GM19328 (cell line): ENCODE measurements at regions not wholly inside any gene's neighbourhood (a gene's known extent, or its start where the extent isn't known, plus 50 kb on each side); places are given as distances from the start of the nearest gene placed in this dataset.

ENCODE experiments used
- ATAC-seq: cut with Tn5 transposase; IDR thresholded peaks from one replicate; pipeline ENCODE4 v1.9.1; 2021; ENCODE audit warnings: mild to moderate bottlenecking, moderate library complexity; ENCODE audit not compliant: unreplicated experiment

DNA sequence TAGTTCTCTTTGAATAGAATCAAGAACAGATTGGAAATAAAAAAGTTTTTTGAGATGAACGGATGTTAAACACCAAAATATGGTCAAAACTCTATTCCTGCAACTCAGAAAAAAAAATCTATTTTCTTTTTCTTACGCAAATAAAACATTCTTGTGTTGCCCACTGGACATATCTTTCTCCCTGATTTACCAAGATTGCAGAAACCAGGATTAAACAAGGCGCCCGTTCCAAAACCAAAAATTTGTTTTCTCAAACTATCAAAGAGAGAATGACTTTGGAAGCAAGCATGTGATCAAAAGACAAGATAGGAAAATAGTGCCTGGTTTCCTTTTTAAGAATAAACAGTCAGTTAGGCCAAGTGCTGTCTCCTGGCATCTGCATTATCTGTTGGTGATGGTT lies 273.1 kb downstream of the CLIC5 start:
- no peak for ATAC-seq

DNA sequence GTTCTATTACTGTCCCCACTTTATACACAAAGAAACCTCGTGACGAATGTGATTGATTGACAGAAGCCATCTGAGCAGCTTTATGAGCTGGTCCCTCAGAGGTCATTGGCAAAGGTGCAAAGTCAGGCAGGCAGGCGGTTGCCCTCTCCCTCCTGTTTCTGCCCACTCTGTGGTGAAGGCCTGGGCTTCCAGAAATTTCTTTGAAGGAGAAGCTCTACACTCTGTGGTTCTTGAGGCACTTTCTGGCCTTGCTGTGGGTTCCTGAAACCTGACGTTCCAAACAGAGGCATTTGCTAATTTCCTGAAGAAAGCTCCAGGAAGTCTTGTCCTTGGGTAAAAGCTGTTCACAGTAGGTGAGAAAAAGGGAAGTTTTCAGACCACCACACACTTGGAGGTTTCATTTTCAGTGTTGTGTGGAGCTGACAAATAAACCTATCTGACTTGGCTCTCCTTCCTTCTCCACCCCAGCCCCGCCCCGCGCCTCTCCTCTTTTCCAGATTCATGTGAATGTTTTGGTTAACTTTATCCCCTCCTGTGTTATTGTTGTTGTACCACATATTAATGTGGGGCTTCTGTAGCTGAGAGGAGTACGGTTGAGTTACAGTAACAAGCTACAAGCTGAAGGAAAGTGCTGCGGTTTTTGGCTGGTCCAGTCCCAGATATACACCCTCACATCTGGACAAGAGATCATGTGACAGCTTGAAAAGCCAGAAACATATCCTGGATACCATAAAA lies 274.1 kb downstream of the CLIC5 start:
- no peak for ATAC-seq

DNA sequence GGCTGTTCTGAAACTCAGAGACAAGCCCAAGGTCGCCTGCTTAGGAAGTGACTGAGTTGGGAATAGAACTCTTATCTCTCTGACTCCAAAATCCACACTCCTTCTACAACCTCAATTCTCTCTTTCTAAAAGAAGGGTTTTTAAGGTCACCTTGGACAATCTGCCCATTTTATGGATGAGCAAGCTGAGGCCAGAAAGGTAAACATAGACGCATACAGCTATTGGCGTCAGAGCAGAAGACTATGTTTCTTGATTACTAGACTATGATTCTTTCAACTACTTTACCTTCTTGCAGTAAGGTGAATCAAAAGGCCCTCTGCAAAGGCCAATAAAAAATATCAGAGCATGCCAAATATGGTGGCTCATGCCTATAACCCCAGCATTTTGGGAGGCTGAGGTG lies 276.6 kb downstream of the CLIC5 start:
- ATAC-seq: no peak

DNA sequence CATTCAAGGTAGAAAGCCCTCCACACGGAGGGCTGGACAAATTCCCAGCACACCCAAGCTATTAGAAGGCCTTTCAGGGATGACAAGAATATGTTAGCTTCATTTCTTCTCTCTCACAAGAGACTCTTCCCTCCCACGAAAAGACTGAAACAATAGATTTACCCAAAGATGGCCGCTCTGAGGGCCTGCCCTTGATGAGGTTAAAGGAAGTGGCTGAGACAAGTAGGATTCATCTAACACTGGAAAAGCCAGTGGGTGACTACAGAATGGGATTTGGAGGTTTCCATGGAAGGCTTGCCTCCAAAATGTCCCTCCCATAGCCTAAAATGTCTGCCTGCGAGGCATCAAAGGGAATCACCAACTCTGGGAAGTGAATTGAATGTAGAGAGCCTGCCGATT lies 277.6 kb downstream of the CLIC5 start:
- ATAC-seq: no peak

DNA sequence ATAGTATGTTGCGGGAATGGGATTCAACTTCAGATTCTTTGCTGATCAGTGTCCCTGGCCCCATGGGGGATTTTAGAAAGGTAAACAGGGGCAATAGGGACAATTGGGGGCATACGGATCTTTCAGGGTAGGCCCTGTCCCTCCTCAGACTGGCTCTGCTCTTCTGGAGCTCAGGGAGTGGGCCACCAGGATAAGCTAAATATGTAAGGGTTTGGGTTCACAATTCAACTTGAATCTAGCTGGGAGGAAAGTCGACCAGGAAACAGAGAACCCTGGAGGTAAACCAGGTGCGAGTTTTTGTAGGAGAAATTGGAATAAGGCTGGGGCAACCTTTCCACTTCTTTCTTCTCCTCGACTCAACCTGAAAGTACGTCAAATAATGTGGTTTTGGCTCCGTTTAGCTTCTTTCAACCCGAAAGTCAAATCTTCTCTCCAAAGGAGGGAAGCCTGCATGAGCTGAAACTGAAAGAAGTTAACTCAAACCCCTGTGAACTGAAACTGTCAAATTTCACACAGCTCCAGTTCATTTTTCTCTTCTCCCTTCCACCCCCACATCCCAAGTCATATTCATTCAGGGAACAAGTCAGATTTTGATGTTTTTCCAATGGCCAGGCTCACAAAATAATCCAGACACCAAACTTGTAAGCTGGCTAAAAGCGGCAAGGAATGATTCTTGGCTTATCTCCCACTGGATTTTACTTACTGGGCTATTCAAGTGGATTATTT lies 278.2 kb downstream of the CLIC5 start:
- ATAC-seq: peak; percentile 70

DNA sequence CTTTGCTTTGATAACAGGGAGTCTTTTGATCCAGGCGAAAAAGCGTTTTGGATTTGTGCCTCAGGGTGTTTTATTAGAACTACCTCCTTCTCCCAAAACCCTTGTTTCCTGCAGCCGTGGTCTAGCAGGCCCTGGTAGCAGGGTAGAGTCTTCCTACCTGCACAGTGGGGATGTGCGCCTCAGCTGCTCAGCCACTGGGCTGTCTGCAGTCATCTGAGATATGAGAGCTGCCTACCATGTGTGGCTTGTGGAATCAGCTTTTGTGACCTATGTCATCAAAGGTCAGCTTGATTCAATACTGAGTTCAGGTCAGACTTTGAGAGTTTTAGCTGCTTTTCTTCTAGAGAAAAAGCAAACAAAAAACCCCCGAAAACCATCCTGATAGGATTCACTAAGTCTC lies 279.5 kb downstream of the CLIC5 start:
- ATAC-seq: no peak

DNA sequence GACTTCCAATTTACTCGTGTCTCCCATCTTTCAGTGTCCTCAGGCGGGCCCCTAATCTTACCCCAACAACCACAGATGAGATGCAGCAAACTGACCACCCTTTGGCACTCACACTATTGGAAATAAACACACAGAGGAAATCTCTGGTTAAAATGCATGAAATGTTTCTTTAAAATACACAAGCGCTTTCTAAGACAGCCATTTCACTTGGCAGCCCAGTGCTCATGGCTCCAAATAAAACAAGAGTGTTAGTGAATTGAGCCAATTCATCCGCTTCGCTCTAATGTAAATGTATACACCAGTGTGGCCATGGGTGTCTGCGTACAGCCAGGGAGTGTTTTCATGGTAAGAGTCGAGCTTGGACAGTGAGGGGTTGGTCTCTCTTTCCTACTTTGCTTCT lies 282.9 kb downstream of the CLIC5 start:
- ATAC-seq: no peak

DNA sequence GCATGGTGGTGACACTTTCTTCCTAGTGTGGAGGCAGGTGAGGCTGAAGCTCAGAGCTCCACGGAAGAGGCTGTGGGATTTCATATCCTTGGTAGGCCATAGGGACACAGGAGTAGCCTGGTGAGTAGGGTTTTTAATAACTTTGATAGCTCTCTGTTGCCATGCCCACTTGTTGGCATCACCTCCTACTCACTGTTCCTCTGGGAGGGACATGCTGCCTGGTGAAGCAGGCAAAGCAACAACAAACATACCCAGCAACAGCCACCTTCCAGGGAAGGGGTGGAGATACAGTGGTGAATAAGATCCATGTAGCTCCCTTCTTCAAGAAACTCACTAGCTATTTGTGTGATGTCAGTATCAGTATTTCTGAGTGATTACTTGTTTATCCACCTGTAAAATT lies 285.4 kb downstream of the CLIC5 start:
- no peak for ATAC-seq

DNA sequence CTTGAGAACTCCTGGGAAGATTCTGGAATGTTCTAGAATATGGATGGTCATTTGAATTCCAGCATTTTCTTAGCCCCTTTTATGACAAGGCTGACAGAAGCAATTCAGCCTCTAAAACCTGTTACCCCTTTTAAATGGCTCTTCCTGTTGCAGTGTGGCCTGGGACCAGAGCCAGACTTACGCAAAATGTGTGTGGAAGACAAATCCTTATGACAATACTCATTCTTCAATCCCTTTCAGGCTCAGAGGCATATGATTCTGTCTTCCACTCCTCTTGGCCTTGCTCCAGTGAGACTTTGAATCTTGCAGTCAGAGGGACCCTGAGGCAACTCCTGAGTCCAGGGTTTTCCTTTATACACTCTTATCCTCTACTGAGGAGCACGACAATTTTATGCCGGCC lies 287.0 kb downstream of the CLIC5 start:
- no peak for ATAC-seq

DNA sequence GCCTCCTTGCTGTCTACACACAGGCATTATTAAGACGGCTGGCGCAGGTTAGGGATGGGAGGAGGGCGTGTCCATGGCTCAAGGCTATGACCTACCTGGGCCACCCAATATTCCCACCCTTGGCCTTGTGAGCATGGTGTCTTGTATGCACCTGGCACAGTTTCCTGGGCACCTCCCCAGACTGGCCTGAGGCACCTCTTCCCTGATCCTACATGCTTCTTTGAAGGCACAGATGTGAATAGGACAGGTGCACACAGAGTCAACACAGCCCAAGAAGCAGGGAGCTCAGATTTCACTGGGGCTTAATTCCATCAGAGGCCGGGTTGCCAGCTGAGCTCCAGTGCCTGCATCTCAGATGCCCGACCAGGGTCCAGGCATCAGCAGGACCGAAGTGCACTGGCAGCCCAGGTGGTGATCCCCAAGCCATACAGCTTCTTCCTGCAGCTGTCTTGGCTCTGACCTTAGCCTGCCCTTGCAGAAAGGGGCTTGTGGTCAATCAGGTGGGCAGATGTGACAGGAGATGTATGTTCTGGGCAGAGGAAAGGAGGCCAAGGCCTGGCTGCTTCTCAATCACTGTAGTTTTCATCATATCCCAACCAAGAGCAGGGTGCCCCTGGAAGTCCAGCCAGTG lies 287.7 kb downstream of the CLIC5 start:
- ATAC-seq: no peak

DNA sequence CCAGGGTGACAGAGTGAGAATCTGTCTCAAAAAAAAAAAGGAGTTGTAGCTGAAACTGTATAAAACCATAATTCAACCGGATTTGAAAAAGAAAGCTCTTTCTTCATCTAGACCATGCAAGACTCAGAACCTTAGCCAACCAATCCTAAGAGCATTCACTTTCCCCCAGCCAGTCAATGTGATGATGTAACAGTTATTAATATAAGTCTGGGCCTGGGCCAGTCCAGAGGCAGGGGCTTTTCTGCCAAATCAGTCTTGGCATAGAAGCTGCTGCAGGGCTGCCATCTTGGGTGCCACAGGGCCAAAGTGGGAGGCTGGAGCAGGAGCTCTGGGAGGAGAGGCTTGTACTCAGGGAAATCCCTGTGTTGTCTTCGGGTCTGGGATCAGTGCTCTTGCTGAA lies 288.4 kb downstream of the CLIC5 start:
- ATAC-seq: no peak

DNA sequence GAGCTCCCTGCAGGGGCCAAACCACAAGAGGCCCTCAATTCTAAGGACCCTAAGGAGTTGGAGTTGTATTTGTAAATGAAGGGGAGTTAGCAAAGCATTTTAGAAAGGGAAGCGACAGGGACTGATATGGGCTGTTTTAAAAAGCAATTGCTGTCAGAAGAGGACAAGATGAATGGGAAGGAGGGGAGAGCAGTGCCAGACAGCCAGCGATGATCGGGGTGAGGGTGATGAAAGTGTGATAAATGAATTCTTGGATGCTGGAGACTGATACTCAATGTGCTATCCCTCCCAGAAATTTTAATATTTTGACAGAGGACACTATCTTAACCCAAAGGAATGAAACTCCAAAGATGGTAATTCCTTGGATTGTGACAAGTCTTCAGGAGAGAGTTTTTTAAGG lies 289.2 kb downstream of the CLIC5 start:
- no peak for ATAC-seq

DNA sequence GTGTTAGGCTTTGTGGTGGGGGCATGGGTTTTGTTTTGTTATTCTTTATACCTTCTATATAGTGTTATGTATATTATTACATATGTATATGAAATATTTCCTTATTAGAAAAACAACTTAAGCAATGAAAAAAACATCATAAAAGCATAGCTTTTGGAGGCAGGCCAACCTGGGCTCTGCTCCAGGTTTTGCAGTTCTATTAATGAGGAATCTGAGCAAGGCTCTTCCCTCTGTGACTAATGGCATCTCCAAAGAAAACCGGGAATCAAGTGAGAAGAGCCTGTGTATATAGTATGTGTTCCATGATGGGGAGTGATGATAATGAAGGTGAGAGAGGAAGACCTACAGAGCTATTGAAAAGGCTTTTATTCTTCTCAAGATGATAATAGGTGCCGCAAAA lies 291.1 kb downstream of the CLIC5 start:
- no peak for ATAC-seq

DNA sequence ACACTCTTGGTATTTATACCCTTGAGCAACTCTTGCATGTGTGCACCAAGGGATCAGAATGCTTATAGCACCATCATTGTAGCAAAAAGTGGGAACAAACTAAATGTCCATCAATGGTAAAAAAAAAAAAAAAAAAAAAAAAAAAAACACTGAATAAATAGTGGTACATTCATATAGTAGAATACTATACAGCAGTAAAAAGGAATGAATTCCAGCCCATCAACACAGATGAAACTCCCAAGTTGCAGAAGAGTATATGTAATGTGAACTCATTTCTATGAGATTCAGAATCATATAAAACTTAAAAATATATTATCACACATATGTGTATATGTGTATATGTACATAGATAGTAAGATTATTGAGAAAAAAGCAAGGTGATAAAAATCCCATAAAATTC lies 291.6 kb downstream of the CLIC5 start:
- no peak for ATAC-seq

DNA sequence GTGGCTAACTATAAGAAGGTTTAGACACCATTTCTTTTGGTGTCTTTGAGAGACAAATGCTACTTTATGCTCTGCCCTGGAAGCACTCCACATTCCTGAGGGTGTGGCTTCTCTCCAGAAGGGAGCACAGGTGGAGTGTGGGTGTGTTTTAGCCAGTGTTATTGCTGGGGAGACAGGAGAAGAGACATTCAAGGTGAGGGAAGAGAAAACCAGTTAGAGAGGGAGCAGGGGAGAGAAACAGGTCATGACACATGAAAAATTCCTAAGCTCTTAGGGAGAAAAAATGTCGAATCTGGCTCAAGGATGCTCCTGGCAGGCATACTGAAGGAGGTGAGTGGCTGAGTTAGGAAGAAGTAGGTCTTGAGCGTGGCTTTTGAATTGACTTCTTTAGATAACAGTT lies 292.8 kb downstream of the CLIC5 start:
- ATAC-seq: no peak

DNA sequence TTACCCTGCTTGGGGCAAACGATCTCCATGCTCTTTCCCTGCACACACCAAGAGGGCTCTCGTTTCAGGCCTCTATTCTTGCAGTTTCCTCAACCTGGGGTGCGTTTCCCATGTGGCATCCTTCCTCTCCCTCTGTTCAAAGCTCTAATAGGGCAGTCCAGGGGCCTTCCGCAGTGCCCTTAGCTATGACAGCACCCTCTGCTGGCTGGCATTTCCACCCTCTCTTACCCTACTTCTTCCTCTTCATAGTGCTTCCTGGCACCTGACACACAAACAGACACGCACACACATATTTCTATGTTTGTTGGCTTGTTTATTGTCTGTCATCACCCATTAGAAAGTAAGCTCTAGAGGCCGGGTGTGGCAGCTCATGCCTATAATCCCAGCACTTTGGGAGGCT lies 294.0 kb downstream of the CLIC5 start:
- ATAC-seq: no peak

DNA sequence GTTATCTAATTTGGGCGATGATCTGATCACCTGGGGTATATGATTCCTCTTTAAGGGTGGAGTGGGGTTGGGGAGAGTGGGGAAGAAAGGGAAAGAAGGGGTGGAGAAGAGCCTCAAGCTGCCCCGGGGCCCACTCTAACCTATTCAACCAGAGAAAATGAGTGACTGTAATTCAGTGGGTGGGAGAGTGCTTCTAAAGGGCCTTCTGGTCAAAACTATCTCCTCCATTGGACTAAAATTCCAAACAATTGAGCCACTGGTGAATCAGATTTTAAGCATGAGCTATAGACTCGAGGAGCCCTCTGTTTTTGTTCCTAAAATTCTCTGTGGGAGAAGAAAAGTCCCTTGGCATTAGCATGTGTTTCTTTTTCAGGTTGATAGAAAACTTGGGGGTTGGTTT lies 296.8 kb downstream of the CLIC5 start:
- ATAC-seq: no peak

DNA sequence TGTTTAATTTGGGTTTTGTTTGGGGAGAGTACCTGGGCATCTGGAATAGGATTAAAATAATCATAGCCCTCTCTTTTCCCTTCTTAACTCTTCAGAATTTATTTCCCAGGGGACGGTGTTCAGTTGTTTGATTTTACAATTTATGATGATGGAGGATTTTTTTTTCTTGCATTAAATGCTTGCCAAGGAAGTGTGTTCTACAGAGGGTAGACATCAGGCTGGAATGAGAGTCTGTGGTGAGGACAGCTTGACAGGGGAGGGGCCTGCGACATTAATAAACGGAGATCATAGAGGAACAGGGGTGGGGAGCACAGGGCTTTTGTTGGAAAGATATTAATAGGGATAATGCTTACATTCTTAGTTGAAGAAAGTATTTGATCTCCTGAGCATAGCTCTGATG lies 297.5 kb downstream of the CLIC5 start:
- ATAC-seq: no peak

DNA sequence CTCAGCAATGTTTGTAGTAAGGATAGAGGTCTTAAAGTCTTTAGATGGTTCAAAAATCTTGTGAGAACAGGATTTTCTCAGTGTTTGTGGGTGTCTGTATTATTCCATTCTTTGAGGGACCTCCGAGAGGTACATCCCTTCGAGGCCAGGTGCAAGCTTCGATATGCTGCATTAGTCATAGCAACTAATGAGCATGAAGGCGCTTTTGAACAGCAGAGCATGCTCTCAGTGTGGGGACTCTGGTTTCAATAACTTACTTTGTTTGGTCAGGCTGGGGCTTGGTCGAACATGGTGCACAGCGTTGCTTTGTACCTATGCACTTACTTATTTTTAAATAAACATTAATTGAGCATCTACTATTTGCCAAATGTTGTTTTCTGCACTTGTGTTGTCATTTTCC lies 297.9 kb downstream of the CLIC5 start:
- no peak for ATAC-seq

DNA sequence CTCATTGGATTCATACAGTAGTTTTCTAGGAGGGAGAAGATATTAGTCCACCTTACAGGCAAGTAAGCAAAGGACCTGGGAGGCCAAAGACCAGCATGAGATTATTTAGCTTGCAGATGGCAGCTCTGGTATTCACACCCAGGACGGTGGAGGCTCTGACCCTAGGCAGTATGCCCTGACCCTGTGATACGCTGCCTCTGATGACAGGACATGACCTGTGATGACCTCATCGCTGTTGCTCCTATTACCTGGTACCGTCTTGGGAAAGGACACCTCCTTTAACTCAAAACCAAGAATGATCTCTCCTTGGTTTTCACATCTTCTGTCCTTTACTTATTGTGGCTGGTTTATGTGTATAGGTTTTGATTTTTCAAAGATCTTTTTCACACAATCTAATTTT lies 298.6 kb downstream of the CLIC5 start:
- no peak for ATAC-seq

DNA sequence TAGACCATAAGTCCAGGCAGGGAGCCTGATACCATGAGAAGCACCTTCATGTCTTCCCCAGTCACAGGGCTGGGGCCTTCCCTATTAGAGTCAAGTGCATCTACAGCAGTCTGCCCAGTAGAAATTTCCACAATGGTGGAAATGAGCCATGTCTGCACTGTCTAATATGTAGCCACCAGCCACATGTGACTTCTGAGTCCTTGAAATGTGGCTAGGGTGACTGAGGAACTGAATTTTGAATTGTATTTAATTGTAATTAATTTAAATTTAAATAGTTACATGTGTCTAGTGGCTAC lies 300.2 kb downstream of the CLIC5 start:
- ATAC-seq: no peak

DNA sequence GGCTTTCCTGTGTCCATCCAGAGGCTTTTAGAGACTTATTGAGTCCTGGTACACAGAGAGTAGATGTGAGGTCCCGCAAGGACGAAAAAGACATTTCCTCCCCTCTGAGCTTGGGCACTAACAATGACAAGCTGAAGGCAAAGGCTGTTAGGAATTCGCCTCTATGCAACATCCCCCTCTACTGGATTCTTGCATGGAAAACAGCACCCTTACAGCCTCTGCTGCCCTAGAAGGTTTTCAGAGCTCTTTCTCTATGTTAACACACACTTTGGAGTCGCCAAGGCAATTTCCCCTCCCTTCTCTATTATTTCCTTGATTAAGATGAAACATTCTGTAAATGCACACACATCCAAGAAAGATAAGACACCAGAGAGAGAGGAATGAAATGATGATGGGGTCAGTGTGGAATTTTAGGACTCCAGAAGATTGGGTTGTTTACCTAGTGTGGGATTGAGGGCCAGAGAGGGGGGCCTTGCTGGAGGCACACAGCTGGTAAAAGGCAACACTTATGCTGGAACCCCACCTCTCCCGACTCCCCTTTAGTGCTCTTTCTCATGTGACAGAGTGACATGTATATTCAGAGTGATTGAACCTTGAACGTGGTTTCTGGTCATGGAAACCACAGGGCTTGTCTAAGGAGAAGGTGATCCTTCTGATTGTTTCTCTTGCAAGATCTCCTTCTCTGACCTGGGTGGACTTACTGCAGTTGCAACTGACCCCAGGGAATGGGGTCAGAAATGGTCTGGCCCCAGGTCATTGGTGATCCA lies 300.7 kb downstream of the CLIC5 start:
- no peak for ATAC-seq
